Astrocyte of the spinal cord (primary cell): ENCODE measurements at regions not wholly inside any gene's neighbourhood (a gene's known extent, or its start where the extent isn't known, plus 50 kb on each side); places are given as distances from the start of the nearest gene placed in this dataset.
A peak's percentile ranks its signal among the peaks of the same experiment; 100 is the strongest.

Experiments used
- DNase-seq: peaks from one replicate; pipeline ENCODE4 v3.0.0; 2011; ENCODE audit warnings: low read depth, low spot score
- H3K4me3 ChIP-seq: 2 replicates; pipeline ENCODE4 v1.5.1; 2011; ENCODE audit warnings: low read depth, mild to moderate bottlenecking, low read length, moderate library complexity
- CTCF ChIP-seq: IDR thresholded peaks from 2 replicates; pipeline ENCODE4 v1.5.1; 2012; ENCODE audit warnings: low read depth, mild to moderate bottlenecking, low read length, inconsistent platforms
- in situ Hi-C: cut with HindIII; loops from 2 replicates; pipeline ENCODE4 v1.10.0; 2017; ENCODE audit warnings: low sequenced_read_pairs

GRCh38 chr2:163417596-163418337 lies 318.0 kb downstream of the FIGN start:
- DNase-seq, result no peak
- no peak overlapping the region for H3K4me3 ChIP-seq
- TF ChIP-seq CTCF, result no peak
- in situ Hi-C loops, result no loop called here

GRCh38 chr2:163414121-163414520 lies 321.7 kb downstream of the FIGN start:
- no peak for TF ChIP-seq CTCF
- in situ Hi-C loops, result no loop called here
- H3K4me3 ChIP-seq, result no peak overlapping the region
- no peak for DNase-seq

GRCh38 chr2:163407296-163407695 lies 328.5 kb downstream of the FIGN start:
- H3K4me3 ChIP-seq, result no peak overlapping the region
- in situ Hi-C loops, result no loop called here
- no peak for TF ChIP-seq CTCF
- peak; percentile 37 for DNase-seq

- no peak overlapping the region for H3K4me3 ChIP-seq
- TF ChIP-seq CTCF, result no peak
- in situ Hi-C loops, result no loop called here
- no peak for DNase-seq
These were observed 330.5 kb downstream of the FIGN start for GRCh38 chr2:163405298-163405697.

- in situ Hi-C loops, result no loop called here
- TF ChIP-seq CTCF, result no peak
- DNase-seq, result peak; percentile 78
- no peak overlapping the region for H3K4me3 ChIP-seq
These were observed 334.3 kb downstream of the FIGN start for GRCh38 chr2:163401481-163401880.

GRCh38 chr2:163397451-163397850 lies 338.4 kb downstream of the FIGN start:
- no peak overlapping the region for H3K4me3 ChIP-seq
- in situ Hi-C loops, result no loop called here
- no peak for TF ChIP-seq CTCF
- no peak for DNase-seq
